GM12864 (cell line): ENCODE measurements at regions not wholly inside any gene's neighbourhood (a gene's known extent, or its start where the extent isn't known, plus 50 kb on each side); places are given as distances from the start of the nearest gene placed in this dataset.
A peak's percentile ranks its signal among the peaks of the same experiment; 100 is the strongest.
"Not testable (repeated sequence)": the region's sequence is repeated elsewhere in the genome, so short reads cannot be mapped to it uniquely, and the experiment has no call there.

Source experiments
- DNase-seq: peaks from one replicate; pipeline ENCODE4 v3.0.0-alpha.2; 2011; ENCODE audit warnings: low read depth
- H3K4me3 ChIP-seq: 2 replicates; pipeline ENCODE4 v1.5.1; 2011; ENCODE audit warnings: mild to moderate bottlenecking, low read depth, low read length, control low read depth

GRCh38 chr7:76927741-76928393 lies 104.3 kb downstream of the SPDYE17 start:
- peak; percentile 18 for DNase-seq
- H3K4me3 ChIP-seq: not testable (repeated sequence)

DNA sequence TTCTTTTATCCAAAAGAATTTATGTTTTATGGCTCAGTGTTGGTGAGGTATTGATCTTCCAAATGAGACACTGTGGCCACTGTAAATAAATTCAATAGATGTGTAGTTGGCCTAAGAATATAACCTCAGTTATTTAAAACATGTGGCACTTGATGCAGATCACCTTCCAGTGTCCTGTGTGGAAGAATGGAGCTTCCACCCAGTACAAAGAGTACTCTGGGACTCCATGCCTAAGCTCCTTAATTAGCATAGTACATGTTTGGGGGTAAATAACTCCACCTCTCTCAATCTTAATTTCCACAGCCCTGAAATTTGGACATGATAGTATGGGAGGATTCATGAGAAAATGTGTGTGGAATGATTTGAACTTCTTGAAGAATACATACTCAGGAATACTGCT lies 105.7 kb downstream of the SPDYE17 start:
- not testable (repeated sequence) for DNase-seq, H3K4me3 ChIP-seq

DNA sequence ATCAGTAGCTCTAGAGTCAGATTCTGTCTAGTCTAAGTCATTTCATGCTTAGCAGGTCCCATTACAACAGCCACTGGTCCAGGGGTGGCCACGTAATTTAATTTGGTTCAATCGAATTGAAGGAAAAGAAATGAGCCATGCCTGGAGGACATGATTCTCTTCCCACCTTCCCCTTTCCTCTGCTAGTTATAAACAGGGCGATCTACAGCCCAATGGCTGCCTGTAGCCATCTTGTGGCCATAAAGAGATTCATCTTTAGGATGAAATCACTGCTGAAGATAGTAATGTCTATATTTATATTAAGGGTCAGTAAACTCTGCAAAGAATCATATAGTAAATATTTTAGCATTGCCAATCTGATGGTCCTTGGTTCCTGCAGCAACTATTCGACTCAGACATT lies 107.4 kb downstream of the SPDYE17 start:
- not testable (repeated sequence) for H3K4me3 ChIP-seq, DNase-seq

DNA sequence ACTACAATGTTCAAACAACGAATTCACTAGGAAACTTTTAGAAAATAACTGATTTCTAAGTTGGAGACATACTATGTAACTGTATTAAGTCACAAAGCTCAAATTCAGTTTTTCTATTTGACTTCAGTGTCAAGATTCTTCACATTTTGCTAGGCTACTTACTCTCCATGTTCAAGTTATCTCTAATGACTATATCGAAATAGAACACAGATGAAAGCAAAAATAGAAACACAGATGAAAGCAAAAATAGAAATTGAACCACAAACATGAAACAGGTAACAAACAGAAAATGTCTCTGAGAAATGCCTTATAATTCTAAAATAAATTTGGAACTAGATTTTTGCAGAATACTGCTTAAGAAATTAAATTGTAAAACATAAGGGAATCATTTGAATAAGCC lies 113.5 kb downstream of the SPDYE17 start:
- H3K4me3 ChIP-seq, DNase-seq: not testable (repeated sequence)

DNA sequence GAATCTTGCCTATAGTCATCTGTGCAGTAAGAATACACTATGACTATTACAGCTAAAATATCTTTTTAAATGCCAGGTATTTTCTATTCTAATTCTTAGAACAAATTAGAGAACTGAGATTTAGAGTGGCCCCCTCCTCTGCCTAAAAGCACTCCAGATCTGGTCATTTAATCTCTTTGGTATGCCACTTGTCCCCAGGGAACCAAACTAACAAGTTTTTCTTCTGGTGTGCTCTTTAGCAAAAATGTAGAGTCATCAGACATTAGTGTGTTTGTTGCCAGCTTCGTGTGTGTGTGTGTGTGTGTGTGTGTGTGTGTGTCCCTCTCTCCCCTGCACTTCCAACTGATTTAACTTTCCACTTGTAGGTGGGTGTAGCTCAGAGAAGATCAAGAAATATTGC lies 117.8 kb downstream of the SPDYE17 start:
- DNase-seq, H3K4me3 ChIP-seq: not testable (repeated sequence)

GRCh38 chr7:76912011-76912814 lies 119.9 kb downstream of the SPDYE17 start:
- not testable (repeated sequence) for DNase-seq, H3K4me3 ChIP-seq

GRCh38 chr7:76904688-76905087 lies 127.5 kb downstream of the SPDYE17 start:
- not testable (repeated sequence) for DNase-seq, H3K4me3 ChIP-seq

DNA sequence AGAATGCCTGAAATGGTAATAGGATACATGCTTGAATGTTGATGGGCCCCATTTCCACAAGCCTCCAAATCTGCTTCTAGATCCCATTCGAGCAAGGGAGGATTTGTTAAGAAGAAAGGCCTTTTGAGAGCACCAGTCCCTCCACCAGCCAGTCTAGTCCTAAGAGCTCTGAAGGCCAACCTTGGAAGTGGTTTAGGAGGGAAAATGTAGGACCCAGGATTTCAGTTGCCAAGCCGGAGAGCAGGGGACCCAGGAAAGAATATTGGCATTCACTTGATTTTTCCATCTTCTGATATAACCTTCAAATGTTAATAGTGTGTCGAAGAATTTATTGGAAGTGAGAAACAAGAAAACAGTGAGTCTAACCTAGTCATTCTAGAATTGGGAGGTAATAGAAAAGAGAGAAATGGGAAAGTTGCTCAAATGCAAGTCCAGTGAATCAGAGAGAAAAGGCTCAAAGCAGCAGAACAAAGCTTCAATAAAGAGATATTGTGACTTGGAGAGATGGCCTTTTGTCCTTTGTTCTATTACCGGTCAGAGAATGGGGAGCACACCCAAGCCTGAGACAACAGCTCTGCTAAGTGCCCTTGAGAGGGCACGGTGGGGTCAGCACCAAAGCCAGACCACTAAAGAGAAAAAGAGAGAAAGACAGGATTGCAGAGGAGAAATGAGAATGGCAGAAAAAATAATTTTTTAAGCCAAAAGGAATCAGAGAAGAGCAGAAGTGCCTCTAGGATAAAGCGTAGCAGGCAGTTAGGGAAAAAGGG lies 130.0 kb downstream of the SPDYE17 start:
- H3K4me3 ChIP-seq, DNase-seq: not testable (repeated sequence)

- DNase-seq, H3K4me3 ChIP-seq: not testable (repeated sequence)
Measured at GRCh38 chr7:76898807-76899206, 133.4 kb downstream of the SPDYE17 start.

DNA sequence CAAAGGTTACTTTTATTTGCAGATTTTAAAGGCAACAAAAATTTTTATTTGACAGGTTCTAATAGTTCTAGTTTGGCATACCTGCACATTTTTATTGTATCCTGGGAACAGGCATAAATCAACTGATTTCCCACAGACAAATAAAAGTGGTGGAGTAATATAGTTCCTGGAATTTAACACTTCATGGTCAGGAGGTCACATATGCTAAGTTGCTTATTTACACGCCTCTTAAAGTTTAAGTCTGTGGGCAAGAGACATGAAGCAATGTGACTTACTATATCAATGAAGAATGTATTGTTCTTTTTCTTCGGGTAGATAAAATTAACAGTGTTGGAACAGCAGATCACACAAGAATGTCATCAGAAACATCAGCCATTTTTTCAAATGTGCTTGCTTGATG lies 135.2 kb downstream of the SPDYE17 start:
- not testable (repeated sequence) for H3K4me3 ChIP-seq, DNase-seq

- DNase-seq, H3K4me3 ChIP-seq: not testable (repeated sequence)
Measured at GRCh38 chr7:76895696-76896095, 136.5 kb downstream of the SPDYE17 start.

DNA sequence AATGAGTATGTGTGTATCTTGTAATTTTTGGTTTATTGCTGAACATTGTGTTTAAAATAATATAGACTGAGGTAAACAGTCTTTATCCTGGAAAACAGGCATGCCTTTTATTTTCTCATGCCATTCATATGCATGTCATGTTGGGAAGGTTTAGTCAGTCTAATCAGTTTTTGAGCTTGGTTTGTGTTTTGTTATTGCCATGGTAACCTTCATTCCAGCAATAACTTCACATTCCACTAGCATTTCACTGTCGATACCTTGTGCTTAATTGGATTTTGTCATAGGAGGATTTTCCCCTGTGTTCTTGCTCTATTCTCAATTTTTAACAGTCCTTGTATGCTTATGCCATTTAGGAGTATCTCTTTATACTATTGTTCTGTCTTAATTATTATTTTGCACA lies 140.4 kb downstream of the SPDYE17 start:
- DNase-seq, H3K4me3 ChIP-seq: not testable (repeated sequence)

DNA sequence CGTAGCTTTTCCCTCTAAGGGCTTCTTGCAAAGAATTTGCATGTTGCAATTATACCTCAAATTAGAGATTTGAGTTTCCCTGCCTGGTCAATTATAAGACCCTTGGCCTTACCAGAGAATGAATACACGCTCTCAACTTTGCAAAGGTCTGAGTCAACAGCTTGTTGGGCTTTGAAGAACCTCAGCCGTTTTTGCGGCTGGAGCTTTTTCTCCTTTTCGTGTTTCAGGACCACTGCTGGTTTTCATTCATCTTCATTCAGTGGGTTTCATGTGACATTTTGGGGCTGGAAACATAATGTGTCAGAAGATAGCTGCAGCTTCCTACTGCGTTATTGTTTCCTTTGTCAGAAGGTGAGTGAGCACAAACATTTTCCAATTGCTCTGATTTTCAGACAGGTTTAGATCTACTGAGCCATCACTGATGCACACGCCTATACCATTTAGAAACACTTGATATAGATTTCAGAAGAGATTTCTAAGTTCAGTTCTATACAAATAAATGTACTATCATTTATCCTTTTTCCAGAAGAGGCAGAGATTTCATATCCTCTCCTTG lies 152.3 kb downstream of the SPDYE17 start:
- not testable (repeated sequence) for DNase-seq, H3K4me3 ChIP-seq

DNA sequence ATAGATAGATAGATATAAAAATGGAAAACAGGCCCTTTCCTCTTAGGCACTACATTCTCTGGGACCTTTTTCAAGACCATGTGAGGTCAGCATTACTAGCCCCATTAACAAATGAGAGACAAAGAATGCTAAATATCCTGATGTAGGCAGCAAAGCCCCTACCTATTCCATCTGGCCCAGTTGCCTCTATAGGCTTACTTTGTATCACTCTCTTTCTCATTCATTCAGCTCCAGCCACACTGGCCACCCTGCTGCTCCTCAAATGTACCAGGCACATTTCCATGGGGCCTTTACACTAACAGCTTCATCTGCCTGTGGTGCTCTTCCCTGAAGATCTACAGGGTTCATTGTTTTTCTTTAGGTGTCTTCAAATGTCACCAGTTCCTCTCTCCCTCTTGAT lies 156.4 kb downstream of the SPDYE17 start:
- H3K4me3 ChIP-seq, DNase-seq: not testable (repeated sequence)

- not testable (repeated sequence) for H3K4me3 ChIP-seq, DNase-seq
Measured at GRCh38 chr7:76870504-76870808, 161.7 kb downstream of the SPDYE17 start.

DNA sequence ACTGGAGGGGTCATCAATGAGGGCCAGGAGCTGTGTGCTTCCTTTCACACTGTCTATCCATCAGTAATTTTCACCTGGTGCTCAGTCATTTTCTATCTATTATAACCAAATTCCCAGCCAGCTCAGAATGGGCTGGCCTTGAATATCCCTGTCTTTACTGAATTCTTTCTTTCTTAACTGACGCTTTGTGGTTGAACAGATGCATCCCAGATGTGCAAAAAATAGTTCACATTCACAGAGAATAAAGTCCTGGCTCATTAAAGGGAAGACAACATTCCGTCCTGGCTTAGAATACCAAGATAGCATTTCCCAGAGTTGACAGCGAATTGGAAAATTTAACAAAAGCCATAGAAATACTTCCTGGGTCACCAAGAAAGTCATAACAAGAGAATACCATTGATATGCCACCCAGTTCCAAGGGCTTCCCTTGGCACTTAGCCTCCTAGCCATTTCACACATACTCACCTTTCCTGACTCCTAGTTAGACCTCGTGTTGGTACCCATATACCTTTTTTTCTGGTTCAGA lies 164.7 kb downstream of the SPDYE17 start:
- not testable (repeated sequence) for H3K4me3 ChIP-seq

GRCh38 chr7:76863150-76863773 lies 168.9 kb downstream of the SPDYE17 start:
- H3K4me3 ChIP-seq: not testable (repeated sequence)

More for the DNA sequence above, 164.7 kb downstream of the SPDYE17 start:
- not testable (repeated sequence) for DNase-seq

GRCh38 chr7:76862241-76862640 lies 169.9 kb downstream of the SPDYE17 start:
- DNase-seq: not testable (repeated sequence)

More at GRCh38 chr7:76863150-76863773, 168.9 kb downstream of the SPDYE17 start:
- not testable (repeated sequence) for DNase-seq

DNA sequence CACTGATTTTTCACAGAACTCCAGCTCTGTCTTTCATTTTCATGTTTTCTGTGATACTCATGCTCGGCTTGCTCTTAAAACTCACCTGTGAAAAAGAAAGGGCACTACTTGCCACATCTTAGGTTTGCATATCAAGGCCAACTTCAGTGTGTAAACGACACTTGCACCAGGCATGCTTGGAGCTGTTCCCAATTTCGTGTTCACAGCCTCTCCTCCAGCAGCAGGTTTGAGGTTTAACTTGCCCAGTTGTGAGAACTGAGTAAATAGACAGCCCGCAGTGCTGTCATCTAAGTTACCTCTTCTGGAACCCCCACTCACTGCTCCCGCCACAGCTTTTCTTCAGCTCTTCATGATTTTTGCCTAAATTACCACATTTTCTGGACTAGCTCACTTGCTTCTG lies 172.2 kb downstream of the SPDYE17 start:
- not testable (repeated sequence) for H3K4me3 ChIP-seq, DNase-seq

More at GRCh38 chr7:76862241-76862640, 169.9 kb downstream of the SPDYE17 start:
- H3K4me3 ChIP-seq: not testable (repeated sequence)
